GM12872 (cell line): ENCODE measurements at regions not wholly inside any gene's neighbourhood (a gene's known extent, or its start where the extent isn't known, plus 50 kb on each side); places are given as distances from the start of the nearest gene placed in this dataset.

Experiments used
- CTCF ChIP-seq: IDR thresholded peaks from 3 replicates; pipeline ENCODE4 v1.5.1; 2011; ENCODE audit warnings: low read depth, mild to moderate bottlenecking, low read length, moderate library complexity; ENCODE audit not compliant: insufficient read depth

GRCh38 chr4:10737337-10737736 lies 52.8 kb upstream of the CLNK start:
- TF ChIP-seq CTCF = no peak

- no peak for TF ChIP-seq CTCF
Measured at GRCh38 chr4:10736895-10737294, 52.3 kb upstream of the CLNK start.

GRCh38 chr4:10736266-10736665 lies 51.7 kb upstream of the CLNK start:
- TF ChIP-seq CTCF = no peak

GRCh38 chr4:10734697-10735096 lies 50.1 kb upstream of the CLNK start:
- TF ChIP-seq CTCF = no peak
